ENCODE measurements at regions not wholly inside any gene's neighbourhood (a gene's known extent, or its start where the extent isn't known, plus 50 kb on each side); places are given as distances from the start of the nearest gene placed in this dataset.

DNA sequence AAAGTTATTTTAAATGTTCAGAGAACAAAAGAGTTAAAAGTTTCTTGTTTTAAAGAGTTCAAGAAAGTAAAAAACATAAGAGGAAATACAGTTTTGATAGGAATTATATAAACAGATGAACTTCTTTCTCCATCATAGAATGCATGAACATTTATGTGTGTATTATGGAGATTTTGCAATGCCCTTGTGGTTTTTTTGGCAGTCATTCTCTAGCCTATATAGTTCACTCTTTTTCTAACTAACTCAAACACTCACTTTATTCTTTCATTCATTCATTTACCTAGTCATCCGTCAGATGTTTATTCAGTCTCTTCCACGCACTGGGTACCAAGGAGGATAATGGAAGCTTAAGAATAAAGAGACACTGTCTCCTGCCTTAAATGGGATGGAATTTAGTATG lies 195.9 kb upstream of the VLDLR start (continued):
- TF ChIP-seq, protein P1, sequence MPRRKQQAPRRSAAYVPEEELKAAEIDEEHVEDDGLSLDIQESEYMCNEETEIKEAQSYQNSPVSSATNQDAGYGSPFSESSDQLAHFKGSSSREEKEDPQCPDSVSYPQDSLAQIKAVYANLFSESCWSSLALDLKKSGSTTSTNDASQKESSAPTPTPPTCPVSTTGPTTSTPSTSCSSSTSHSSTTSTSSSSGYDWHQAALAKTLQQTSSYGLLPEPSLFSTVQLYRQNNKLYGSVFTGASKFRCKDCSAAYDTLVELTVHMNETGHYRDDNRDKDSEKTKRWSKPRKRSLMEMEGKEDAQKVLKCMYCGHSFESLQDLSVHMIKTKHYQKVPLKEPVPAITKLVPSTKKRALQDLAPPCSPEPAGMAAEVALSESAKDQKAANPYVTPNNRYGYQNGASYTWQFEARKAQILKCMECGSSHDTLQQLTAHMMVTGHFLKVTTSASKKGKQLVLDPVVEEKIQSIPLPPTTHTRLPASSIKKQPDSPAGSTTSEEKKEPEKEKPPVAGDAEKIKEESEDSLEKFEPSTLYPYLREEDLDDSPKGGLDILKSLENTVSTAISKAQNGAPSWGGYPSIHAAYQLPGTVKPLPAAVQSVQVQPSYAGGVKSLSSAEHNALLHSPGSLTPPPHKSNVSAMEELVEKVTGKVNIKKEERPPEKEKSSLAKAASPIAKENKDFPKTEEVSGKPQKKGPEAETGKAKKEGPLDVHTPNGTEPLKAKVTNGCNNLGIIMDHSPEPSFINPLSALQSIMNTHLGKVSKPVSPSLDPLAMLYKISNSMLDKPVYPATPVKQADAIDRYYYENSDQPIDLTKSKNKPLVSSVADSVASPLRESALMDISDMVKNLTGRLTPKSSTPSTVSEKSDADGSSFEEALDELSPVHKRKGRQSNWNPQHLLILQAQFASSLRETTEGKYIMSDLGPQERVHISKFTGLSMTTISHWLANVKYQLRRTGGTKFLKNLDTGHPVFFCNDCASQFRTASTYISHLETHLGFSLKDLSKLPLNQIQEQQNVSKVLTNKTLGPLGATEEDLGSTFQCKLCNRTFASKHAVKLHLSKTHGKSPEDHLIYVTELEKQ (CRISPR knock-in tag; IDR thresholded peaks at IDR 0.05): no peak
- TF ChIP-seq RBFOX2 (IDR thresholded peaks at IDR 0.05; ENCODE audit: low read depth, low read length) (no peak), SAFB (IDR thresholded peaks at IDR 0.05; ENCODE audit: borderline replicate concordance, low read depth, low read length) (no peak), JUND (IDR thresholded peaks at IDR 0.05; ENCODE audit: borderline replicate concordance, low read depth, low read length) (no peak), JUND (tag; IDR thresholded peaks at IDR 0.05; ENCODE audit: borderline replicate concordance, low read depth, low read length) (no peak), ZNF324 (CRISPR knock-in tag; IDR thresholded peaks at IDR 0.05) (no peak), PYGO2 (tag; IDR thresholded peaks at IDR 0.05) (no peak), NRF1 (conservative IDR thresholded peaks at IDR 0.05 in 1 of 2, IDR thresholded peaks at IDR 0.05 in 1 of 2) (no peak)
